ENCODE measurements at regions not wholly inside any gene's neighbourhood (a gene's known extent, or its start where the extent isn't known, plus 50 kb on each side); places are given as distances from the start of the nearest gene placed in this dataset.
"Not testable (repeated sequence)": the region's sequence is repeated elsewhere in the genome, so short reads cannot be mapped to it uniquely, and the experiment has no call there.

DNA sequence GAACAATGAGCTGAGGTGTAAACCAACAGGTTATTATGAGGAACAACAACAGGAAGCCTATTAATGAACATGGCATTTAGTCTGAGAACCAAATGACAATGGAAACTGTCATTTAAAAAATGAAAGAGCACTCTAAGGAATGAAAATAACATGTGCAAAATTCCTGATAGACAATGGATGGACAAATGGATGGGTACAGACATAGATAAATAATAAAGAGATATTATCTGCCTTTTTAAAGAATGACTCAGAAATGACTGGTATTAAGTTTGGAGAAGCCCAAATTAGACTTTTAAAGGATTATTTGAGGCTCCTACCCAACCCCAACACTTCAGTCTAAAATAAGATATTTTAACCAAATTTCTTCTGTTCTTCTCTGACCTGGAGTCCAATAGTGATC, 650.5 kb upstream of the ZNF385D start:
- DNase-seq, result no peak

DNA sequence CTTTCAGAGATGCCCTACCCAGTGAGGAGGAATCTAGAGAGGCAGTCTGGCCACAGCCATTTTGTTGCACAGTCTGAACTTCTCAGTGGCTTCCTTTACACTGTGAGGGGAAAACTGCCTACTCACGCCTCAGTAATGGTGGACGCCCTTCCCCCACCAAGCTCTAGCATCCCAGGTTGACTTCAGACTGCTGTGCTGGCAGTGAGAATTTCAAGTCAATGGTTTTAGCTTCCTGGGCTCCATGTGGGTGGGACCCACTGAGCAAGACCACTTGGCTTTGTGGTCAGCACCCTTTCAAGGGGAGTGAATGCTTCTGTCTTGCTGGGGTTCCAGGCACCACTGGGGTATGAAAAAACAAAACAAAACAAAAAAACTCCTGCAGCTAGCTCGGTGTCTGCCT, 663.2 kb upstream of the ZNF385D start:
- DNase-seq, result no peak

DNA sequence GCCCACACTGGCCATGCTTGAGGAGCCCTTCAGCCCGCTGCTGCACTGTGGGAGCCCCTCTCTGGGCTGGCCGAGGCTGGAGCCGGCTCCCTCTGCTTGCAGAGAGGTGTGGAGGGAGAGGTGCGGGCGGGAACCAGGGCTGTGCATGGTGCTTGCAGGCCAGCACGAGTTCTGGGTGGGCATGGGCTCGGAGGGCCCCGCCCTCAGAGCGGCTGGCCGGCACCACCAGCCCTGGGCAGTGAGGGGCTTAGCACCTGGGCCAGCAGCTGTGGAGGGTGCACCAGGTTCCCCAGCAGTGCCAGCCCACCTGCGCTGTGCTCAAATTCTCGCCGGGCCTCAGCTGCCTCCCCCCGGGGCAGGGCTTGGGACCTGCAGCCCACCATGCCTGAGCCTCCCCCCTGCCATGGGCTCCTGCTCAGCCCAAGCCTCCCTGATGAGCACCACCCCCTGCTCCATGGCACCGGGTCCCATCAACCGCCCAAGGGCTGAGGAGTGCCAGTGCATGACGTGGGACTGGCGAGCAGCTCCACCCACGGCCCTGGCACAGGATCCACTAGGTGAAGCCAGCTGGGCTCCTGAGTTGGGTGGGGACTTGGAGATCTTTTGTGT, 665.9 kb upstream of the ZNF385D start:
- DNase-seq, result not testable (repeated sequence)

DNA sequence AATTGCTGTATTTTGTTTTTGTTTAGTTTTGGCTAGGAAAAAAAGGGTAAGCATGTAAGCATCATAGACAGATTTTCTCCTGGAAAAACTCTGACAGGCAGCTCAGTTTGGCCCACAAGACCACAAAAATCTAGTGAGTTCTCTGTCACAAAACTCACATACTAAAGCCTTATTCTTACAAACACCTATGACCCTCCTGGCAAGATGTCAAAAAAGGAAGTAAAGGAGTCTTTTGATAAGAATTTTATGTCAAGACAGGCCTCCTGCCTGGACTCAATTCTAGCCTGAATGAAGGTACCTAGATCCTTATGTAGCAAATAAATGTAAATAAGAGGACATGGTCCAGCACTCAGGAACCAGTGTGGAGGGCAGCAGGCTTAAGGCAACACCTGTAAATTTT, 668.3 kb upstream of the ZNF385D start:
- DNase-seq, result no peak

DNA sequence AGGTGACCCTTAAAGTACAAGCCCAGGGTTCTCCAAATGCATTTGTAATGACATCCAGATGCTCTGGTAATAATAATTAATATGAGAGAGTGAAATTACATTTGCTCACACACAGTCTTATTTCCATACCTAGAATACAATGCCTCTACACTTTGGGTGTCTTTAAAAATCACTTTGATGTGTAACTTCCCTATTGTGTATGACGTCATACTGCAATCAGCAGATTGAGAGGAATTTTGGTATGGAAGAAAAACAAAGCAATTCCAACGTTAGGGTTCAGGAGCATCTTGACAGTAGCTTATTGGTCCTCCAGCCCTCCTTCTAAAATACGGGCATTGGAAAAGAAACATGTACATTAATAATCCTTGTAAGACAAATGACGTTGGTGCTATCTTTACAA, 670.6 kb upstream of the ZNF385D start:
- DNase-seq, result no peak

DNA sequence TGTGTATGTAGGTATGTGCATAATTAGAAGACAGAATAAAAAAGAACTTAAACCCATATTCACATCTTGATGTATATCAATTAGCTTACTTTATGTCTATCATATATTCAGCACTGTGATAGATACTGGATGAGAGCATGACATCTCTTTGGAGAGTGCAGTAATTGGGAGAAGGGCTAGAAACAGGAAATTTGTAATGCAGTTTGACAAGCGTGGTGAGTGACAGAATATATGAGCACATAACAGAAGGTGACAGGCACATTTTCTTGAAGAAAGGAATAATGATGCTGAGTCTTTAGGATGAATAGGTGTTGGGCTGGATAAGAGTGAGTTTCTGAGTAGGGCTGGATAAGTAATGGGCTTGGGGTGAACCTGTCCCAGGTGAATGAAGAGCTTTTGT, 680.3 kb upstream of the ZNF385D start:
- no peak for DNase-seq

DNA sequence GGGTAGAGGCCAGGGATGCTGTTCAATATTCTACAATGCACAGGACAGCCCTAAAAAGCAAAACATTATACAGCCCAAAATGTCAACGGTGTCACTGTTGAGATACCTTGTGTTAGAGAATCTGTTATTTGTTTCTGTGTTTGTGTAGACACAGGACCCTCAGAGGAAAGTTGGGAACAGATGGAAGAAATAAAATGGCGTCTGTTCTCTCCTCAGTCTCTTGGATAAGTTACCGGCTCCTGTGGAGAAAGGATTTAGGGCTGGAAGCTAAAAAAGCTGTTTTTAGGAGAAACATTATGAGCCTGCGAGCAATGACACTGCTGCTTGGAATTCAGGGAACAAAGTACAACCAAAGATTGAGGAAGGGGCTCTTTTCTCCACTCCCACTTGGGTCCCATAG, 688.6 kb upstream of the ZNF385D start:
- DNase-seq, result no peak

DNA sequence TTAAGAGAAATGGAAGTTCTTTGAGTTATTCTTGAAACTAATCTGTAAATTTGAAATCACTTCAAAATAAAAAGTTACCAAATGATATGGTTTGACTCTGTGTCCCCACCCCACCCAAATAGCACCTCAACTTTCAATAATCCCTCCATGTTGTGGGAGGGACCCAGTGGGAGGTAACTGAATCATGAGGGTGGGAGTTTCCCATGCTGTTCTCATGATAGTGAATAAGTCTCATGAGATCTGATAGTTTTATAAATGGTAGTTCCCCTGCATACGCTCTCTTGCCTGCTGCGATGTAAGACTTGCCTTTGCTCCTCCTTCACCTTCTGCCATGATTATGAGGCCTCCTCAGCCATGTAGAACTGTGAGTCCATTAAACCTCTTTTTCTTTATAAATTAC, 690.7 kb upstream of the ZNF385D start:
- no peak for DNase-seq

DNA sequence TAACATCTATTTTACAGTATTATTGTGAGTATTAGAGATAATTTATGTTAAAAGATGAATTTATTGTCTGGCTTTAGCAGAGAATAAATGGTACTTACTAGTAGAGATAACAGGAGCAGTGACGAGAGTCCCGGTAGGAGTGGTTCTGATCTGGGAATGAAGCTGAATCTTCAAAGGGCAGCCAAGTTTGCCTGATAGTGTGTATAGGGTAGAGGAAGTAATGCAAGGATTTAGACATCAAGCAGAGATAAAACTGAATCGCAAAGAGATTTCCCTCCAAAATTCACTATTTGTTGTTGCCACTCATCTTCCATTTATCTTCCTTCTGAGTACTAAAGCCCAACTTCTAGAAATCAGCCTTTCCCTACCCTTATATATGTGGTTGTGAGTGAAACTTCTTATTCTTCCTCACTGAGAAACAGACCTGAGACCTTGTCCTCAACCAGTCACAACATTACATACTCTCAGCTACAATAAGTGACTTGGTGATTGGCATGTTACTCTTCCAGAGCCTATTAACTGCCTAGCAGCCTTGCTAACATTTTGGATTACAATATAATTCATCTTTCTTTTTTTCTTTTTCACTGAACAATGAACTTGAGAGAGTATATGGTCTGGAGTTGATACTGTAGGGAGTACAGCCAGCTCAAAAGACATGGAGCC, 692.7 kb upstream of the ZNF385D start:
- DNase-seq, result no peak

DNA sequence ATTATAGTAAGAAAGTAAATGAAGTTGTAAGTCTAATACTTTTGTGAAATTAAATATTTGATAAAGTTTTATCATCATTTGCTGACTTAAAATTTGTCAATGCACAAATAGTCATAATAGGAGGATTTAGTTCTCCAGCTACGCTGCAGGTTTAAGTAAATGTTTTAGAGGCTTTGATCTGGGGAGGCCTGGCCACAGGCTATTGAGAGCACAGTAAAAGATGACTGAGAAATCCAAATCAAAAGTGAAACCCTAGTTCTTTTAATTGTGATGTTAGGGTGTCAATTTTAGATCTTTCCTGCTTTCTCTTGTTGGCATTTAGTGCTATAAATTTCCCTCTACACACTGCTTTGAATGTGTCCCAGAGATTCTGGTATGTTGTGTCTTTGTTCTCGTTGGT, 694.3 kb upstream of the ZNF385D start:
- DNase-seq, result not testable (repeated sequence)

DNA sequence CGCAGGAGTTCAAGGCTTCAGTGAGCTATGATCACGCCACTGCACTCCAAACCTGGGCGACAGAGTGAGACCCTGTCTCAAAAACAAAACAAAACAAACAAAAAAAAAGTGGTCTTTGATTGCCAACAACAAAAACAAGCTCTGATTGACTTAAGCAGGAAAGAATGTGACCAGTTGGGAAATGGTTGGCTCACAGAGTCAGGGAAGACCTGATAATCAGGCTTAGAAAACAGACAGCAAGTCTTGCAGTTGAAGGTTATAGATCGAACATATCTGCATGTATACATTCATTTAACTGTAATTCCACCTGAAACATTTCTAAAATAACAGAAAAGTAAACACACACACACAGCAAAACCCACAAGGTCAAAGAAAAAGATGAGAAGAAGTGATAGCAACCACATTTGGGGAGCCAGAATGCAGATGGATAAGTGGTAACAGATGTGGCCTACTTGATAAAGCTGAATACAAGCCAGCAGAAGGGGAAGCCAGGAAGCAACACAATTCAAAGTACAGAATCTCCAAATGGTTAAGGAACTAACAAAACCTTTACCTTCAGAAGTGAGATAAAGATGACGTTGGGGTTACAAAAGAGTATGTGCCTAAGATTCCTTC, 699.9 kb upstream of the ZNF385D start:
- DNase-seq, result no peak

DNA sequence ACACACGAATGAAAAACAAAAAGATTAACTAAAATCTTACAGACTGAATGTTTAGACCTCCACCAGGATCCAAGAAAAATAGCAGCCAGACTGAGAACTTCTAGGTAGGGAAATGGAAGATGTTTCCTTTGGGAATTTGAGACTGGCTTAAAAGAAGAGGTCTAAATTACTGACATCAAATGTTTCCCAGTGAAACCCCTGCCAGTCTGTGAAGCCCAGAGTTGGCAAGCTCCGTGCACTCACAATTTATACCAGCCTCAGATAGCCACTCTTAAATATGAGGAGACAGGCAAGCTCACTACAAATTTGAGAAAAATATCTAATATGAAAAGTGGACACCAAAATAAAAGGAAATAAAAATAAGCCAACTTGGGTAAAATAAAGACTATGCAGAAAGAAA, 700.5 kb upstream of the ZNF385D start:
- no peak for DNase-seq

DNA sequence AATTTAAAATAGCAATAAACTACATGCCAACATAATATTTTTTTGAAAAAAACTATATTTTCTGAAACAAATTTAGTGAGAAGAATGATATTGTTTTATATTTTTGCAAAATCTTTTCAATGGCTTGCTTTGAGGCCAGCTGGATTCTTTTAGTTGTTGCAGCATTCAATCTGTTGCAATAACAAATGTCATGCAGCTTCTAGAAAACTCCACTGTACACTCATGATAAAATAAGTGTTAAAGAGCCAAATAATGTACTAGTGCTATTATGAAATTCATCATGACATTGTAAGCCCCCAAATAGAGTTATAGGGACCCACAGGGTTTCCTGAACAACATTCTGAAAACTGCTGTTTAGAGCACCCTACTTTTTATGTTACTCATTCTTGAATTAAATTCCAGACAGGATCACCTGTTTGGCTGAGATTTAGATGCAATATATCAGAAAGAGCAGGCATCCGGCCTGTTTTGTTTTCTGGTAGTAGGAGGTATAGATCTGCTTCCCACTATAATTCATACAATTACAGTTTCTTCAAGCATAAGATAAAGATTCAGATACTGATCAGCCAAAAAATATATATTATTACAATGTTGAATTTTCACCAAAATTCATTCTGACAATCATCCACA, 703.0 kb upstream of the ZNF385D start:
- DNase-seq, result no peak

DNA sequence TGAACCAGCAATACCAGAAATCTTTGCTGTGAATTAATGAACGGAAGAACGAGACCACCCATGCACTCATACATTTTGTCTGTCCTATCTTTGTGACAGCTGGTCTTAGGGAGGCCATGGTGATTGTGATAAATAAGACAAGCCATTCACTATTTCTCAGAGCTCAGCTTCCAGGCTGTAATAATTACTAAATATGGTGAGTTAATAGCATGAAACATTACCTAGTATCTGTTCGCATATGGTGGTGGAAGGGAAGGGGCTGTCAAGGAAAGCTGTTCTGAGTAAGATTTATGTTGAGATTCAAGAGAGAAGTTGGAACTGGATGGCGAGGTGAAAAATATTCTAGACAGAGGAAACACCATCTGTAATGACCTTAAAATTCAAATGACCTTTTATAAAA, 719.0 kb upstream of the ZNF385D start:
- DNase-seq, result no peak

DNA sequence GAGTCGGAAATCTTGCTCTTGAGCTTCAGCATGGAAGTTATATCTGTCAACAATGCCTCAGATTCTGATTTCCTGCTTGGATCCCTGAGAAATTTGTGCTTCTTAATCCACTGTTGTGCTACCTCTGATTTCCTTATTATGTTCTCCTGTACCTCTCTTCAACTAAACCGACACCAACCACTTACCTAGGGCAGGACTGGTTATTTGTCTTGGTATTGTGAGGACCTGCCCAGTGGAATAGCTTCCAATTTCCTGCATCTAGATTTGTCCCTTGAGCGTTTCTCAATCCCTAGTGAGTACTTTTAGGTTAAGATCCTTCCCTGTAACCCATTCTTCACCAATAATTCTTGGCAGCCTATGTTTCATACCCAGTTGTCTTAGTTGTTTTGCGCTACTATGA, 720.5 kb upstream of the ZNF385D start:
- DNase-seq, result no peak

DNA sequence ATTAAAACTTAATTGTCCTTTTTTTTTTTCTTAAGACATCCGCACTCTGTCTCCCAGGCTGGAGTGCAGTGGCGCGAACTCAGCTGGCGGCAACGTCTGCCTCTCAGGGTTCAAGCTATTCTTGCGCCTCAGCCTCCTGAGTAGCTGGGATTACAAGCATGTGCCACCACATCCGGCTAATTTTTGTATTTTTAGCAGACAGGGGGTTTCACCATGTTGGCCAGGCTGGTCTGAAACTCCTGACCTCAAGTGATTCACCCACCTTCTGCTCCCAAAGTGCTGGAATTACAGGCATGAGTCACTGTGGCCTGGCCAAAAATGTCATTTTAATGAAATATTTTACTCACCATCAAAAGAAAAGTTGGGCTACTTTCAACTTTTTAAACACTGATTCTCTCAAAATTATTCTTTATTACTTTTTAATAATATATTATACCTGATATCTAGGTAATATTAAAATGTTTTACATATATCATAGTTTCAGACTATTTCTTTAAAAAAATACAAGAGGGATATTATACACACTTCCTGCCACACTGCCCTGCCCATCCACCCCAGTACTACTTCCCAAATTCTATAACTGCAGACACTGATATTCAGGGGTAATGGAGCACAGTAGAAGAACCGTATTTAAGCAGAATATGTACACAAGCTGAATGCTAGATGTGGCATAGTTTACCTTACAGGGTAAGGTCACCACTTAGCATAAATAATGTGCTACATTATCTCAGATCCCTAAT, 723.9 kb upstream of the ZNF385D start:
- peak in 1 of 2 experiments; percentile 43 for DNase-seq

DNA sequence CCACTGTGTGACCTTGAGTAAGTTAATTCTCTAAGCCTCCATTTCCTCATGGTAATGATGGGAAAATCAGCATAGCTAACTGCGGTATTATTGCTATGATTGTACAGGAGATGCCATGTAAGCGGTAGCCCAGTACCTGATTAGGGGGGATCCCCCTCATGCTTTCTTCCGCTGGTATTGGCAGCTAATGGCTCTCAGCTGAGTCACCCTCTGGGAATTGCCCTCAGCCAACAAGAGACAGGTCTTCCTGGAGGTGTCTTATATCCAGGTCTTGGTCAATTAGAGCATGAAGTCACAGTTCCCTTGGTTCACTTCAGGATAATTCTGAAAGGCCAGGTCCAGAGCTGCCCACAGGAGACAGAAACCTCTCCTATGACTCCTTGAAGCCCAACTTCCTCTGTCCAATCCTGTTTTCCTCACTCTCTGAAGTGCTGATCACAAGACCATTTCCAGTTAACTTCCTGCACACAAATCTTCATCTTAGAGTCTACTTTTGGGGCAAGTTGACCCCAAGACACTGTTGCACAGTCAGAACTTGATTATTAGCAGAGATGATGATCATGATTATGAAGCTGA, 724.7 kb upstream of the ZNF385D start:
- DNase-seq, result no peak

DNA sequence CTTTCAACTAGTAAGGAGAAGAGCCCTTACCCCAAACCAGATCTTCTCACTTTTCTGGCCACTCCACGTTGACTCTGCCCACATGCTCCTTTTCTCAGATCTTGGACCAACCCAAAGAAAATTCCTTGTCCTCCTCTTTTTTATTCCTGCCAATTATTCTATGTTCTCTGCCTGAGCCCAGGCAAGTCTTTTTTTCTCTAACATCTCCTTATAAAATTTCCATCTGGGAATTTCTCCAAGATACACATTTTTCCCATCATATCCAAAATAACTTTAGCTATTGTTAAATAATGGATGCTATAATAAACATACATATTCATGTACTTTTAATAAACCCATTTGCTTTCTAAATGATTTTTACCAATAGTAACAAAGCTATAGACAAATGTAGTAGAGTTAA, 726.0 kb upstream of the ZNF385D start:
- DNase-seq, result no peak

DNA sequence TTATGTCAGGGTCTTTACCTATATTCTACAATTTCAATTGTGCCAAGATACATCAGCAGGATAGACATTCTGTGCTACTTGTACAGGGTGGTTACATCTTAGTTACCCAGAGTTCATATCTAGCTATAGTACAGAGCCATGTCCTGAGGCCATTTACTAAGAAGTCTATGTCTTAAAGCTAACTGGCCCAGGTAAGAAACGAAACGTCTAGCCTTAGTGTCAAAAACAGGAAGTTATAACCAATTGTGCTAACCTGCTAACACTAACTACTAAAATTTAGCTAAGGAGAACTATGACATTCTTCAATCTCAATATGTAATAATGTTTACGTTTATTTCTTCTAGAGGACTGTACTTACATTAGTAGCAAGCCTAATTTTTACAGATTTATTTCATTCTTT, 717.2 kb upstream of the UBE2E2 start:
- DNase-seq, result no peak

DNA sequence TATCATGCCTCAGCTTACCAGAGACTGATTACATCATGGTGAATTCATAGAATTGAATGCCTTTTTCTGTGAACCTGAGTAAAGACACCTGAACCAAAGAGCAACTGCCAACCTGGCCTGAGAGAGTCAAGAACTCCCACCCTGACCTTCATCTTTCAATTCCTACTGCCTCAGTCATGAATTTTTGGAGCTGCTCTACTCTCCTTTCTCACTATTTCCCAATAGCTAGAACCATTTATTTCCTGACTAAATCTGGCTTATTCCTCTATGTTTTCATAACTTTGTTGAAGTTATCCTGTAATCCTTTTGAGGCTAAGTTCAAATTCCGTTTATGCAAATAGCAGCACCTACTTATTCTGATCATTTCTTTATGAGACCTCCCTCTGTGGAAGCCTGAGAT, 712.4 kb upstream of the UBE2E2 start:
- DNase-seq, result no peak

DNA sequence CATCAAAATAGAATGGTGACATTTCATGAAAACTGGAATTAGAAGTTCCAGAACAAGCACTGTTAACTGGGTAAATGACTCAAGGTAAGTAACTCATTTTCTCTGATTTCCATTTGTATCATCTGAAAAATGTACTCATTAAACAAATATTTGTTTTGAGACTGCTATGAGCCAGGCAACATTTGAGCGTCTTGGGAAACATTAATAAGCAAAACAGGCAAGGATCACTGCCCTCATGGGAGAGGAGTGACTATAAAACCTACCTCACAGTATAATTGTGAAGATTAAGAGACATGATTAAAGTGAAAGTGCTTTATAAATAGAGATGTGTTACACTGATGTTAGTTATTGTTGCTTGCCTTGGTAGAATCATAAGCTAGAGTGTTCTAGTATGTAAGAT, 711.8 kb upstream of the UBE2E2 start:
- no peak for DNase-seq

DNA sequence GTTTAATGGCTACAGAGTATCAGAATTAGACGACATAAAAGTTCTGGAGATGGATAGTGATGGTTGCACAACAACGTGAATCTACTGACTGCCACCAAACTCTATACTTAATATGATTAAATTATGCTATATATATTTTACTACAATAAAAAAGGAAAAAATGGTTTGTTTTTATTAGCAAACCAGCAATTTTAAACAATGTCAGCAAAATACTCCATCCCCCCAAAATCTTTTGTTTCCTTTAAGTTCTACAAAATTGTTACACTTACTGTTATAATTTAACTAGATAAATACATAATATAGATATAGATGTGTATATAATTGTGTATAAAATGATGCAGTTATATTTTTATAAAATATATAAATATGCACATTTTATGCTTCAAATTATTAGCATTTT, 710.8 kb upstream of the UBE2E2 start:
- no peak for DNase-seq

DNA sequence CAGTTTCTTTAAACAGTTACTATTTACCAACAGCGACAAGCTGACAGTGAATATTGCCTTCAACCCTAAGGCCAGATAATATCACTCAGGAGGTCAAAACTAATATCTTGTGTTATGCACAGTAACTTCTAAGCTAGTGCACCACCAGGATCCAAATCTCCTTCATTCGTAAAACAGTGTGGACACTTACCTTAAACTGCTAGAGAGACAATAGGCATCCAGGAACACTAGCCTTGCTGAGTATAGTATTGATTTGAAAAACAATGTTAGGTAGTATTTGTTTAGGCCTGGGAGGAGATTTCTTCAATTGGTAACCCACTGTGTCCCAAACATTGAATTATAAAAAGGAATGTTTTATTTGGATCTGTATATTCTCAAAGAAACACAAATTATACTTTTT, 707.9 kb upstream of the UBE2E2 start:
- DNase-seq, result no peak

Data from SW 1271 (cell line).